ENCODE measurements at regions not wholly inside any gene's neighbourhood (a gene's known extent, or its start where the extent isn't known, plus 50 kb on each side); places are given as distances from the start of the nearest gene placed in this dataset.

DNA sequence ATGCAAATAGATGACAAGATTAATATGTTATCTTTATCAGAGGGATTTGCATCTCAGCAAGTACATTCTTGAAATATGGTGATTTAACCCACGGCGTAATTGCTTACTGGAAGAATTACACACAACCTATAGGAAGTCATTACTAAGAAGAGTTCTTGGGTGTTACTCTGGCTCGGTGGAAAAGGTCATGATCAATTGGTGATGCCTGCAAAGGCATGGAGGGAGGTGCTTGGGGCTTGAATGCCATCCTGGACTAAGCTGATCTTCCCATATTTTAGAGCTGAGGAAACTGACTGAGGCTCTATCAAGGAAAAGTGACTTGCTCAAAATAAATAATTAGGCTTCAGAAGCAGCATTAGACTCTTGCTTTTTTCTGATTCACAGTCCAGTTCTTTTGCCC, 137.5 kb upstream of the JUN start:
- Histone ChIP-seq H4K20me1 (replicated peaks; ENCODE audit: control insufficient read depth, insufficient read depth, low read length) (no peaks in the 10 kb centered on the region), H3K27me3 (ENCODE audit: control insufficient read depth in 2 of 2, insufficient read depth in 2 of 2, low read length in 2 of 2) (no peaks in the 10 kb centered on the region), H3K9ac (ENCODE audit: insufficient read depth in 1 of 2, low read depth in 2 of 2, low read length in 2 of 2) (no peak overlapping the region), H3K4me1 (replicated peaks in 1 of 2; ENCODE audit: control insufficient read depth in 2 of 2, insufficient read depth in 2 of 2, low read length in 2 of 2) (peaks cover 0 to 5% of the 10 kb centered on the region in 2 experiments; a peak in 2 of 5 replicates), H3K36me3 (ENCODE audit: control insufficient read depth, insufficient read depth, low read length) (no peaks in the 10 kb centered on the region), H2AFZ (ENCODE audit: low read depth, low read length) (no peak overlapping the region), H3K4me2 (ENCODE audit: insufficient read depth, low read length) (no peak overlapping the region), H3K9me3 (replicated peaks; ENCODE audit: control insufficient read depth, insufficient read depth, low read depth, low read length) (no peaks in the 10 kb centered on the region), H3K4me3 (no peak overlapping the region), H3K9me1 (ENCODE audit: control insufficient read depth, insufficient read depth, low read length) (no peaks in the 10 kb centered on the region), H3K79me2 (ENCODE audit: control insufficient read depth, insufficient read depth, low read length) (no peaks in the 10 kb centered on the region), H3K27ac (ENCODE audit: extremely low read depth, low read depth, low read length) (no peak overlapping the region)
- ATAC-seq (no peak), DNase-seq (ENCODE audit: extremely low read depth in 1 of 4, low spot score in 3 of 4) (no peak), FAIRE-seq (no peak)
- ChIA-PET POLR2A (interaction anchor here (2.6 kb wide), 1 partner anchor 14 kb away, joined by 6 read pairs; no protein-coding TSS in a partner anchor), CTCF (ENCODE audit: low intra/inter-chr PET ratio) (no interaction called here)
- in situ Hi-C loops (cut with MboI) (no loop called here), intact Hi-C loops (cut with micrococcal nuclease) (no loop called here)
- TF ChIP-seq, protein P1, sequence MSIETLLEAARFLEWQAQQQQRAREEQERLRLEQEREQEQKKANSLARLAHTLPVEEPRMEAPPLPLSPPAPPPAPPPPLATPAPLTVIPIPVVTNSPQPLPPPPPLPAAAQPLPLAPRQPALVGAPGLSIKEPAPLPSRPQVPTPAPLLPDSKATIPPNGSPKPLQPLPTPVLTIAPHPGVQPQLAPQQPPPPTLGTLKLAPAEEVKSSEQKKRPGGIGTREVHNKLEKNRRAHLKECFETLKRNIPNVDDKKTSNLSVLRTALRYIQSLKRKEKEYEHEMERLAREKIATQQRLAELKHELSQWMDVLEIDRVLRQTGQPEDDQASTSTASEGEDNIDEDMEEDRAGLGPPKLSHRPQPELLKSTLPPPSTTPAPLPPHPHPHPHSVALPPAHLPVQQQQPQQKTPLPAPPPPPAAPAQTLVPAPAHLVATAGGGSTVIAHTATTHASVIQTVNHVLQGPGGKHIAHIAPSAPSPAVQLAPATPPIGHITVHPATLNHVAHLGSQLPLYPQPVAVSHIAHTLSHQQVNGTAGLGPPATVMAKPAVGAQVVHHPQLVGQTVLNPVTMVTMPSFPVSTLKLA (conservative IDR thresholded peaks at IDR 0.05): no peak
- TF ChIP-seq ZNF23 (CRISPR knock-in tag; IDR thresholded peaks at IDR 0.05) (peak; percentile 58; the same call in 1 of the 2 replicates), ZNF766 (CRISPR knock-in tag; conservative IDR thresholded peaks at IDR 0.05) (no peak), ZBTB17 (CRISPR knock-in tag; IDR thresholded peaks at IDR 0.05) (peak; percentile 63; the same call in 1 of the 2 replicates)
- TF ChIP-seq, protein P2, sequence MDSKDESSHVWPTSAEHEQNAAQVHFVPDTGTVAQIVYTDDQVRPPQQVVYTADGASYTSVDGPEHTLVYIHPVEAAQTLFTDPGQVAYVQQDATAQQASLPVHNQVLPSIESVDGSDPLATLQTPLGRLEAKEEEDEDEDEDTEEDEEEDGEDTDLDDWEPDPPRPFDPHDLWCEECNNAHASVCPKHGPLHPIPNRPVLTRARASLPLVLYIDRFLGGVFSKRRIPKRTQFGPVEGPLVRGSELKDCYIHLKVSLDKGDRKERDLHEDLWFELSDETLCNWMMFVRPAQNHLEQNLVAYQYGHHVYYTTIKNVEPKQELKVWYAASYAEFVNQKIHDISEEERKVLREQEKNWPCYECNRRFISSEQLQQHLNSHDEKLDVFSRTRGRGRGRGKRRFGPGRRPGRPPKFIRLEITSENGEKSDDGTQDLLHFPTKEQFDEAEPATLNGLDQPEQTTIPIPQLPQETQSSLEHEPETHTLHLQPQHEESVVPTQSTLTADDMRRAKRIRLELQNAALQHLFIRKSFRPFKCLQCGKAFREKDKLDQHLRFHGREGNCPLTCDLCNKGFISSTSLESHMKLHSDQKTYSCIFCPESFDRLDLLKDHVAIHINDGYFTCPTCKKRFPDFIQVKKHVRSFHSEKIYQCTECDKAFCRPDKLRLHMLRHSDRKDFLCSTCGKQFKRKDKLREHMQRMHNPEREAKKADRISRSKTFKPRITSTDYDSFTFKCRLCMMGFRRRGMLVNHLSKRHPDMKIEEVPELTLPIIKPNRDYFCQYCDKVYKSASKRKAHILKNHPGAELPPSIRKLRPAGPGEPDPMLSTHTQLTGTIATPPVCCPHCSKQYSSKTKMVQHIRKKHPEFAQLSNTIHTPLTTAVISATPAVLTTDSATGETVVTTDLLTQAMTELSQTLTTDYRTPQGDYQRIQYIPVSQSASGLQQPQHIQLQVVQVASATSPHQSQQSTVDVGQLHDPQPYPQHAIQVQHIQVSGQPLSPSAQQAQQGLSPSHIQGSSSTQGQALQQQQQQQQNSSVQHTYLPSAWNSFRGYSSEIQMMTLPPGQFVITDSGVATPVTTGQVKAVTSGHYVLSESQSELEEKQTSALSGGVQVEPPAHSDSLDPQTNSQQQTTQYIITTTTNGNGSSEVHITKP (IDR thresholded peaks at IDR 0.05; ENCODE audit: partially characterized antibody): no peak
- WGBS (ENCODE audit: insufficient coverage, low coverage, missing lambda C conversion rate): 65% methylated on average over 3 of the region's 3 CpGs
- BruUV-seq (replicated peaks): no TSS peak
